CD4-positive, alpha-beta T cell treated with Interferon gamma for 1 hour (primary cell): ENCODE measurements at regions not wholly inside any gene's neighbourhood (a gene's known extent, or its start where the extent isn't known, plus 50 kb on each side); places are given as distances from the start of the nearest gene placed in this dataset.

Experiments
- DNase-seq: peaks from one replicate; pipeline ENCODE4 v3.0.0-alpha.2; 2020

DNA sequence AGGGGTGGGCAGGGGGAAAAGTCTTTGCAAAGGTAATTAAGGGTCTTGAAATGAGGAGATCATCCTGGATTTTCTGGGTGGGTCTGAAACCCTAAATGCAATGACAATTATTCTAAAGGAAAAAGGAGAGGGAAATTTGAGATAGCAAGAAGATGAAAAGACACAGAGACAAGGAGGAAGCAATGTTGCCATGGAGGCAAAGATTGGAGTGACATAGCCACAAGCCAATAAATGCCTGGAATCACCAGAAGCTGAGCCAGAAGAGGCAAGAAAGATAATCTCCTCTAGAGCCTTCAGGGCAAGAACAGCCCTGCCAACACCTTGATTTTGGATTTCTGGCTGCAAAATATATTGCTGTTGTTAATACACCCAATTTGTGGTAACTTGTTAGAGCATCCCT, 1246.3 kb upstream of the PIK3C3 start:
- no peak for DNase-seq

DNA sequence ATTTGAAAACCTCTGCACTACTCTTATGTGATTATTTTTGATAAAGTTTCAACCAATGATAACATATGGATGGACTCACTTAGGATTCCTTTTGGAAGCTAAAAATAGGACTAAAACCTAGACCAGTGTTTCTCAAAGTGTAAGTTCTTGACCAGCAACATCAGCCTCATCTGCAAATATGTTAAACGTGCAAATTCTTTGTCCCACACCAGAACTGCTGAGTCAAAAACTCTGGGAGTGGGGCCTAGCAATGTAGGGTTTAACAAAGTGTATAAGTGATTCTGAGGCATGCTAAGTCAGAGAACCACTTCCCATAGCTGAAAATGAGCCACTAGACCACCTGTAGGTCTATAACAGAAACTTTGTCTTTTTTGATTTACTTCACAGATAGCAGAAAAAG, 1247.2 kb upstream of the PIK3C3 start:
- no peak for DNase-seq

DNA sequence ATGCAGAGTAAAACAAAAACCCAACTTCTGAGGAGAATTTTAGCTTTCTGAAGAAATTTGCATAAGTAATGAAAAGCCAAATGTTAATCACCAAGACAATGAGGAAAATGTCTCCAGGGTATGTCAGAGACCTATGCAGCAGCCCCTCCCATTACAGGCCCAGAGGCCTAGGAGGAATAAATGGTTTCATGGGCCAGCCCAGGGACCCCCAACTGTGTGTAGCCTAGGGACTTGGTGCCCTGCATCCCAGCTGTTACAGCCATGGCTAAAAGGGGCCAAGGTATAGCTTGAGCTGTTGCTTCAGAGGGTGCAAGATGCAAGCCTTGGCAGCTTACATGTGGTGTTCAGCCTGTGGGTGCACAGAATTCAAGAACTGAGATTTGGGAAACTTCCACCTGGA, 1256.9 kb upstream of the PIK3C3 start:
- no peak for DNase-seq

DNA sequence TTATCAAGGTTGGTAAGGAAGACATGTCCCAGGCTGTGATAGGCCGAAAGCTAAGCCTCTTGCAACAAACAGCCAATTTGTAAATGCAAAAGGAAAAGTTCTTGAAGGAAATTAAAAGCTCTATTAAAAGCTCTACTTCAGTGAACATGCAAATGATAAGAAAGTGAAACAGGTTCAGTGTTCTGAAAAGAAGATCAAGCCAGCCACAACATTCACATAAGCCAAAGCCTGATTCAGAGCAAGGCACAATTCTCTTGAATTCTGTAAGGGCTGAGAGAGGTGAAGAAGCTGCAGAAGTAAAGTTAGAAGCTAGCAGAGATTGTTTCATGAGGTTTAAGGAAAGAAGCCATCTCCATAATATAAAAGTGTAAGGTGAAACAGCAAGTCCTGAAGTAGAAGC, 1259.5 kb upstream of the PIK3C3 start:
- no peak for DNase-seq

GRCh38 chr18:40692871-40693270, 1262.2 kb upstream of the PIK3C3 start:
- DNase-seq, result no peak

GRCh38 chr18:40690062-40690461, 1265.0 kb upstream of the PIK3C3 start:
- DNase-seq, result no peak

DNA sequence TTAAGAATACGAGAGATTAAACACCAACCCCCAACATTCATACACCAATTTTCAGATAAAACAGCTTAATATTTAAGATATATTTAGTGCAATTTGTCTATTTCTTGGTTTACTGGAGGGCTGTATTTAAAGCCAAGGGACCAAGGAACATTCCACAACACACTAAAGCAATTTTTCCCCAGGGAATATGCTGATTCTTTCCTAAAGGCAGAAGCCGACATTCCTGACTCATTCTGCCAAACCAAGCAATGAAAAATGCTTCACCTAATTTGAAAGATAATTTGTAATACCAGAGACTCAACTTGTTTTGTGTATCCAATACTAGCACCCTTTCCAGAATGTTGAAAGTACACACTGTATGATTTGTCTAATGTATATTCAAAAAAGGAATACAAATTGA, 1267.6 kb upstream of the PIK3C3 start:
- DNase-seq, result no peak

DNA sequence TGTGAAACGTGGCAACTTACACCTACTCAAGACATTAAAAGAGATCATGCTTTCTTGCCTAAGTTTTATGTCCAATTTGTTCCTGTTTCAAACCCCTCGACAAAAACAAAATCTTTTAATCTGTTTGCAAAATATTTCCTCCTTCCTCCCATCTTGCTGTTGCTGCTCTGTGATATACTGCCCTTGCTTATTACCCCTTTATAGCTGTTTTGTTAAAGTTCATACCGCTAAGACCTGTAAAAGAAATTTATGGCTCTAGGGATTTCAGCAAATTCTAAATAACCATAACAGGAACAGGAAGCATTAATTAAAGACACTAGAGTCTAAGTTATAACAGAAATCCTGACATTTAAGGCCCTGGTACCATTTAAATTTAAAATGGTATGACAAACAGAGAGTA, 1268.2 kb upstream of the PIK3C3 start:
- no peak for DNase-seq

- no peak for DNase-seq
These were observed 1269.8 kb upstream of the PIK3C3 start for GRCh38 chr18:40685219-40685618.

GRCh38 chr18:40678318-40678717, 1276.7 kb upstream of the PIK3C3 start:
- no peak for DNase-seq

- DNase-seq, result no peak
These were observed 1278.4 kb upstream of the PIK3C3 start for GRCh38 chr18:40676668-40677067.

DNA sequence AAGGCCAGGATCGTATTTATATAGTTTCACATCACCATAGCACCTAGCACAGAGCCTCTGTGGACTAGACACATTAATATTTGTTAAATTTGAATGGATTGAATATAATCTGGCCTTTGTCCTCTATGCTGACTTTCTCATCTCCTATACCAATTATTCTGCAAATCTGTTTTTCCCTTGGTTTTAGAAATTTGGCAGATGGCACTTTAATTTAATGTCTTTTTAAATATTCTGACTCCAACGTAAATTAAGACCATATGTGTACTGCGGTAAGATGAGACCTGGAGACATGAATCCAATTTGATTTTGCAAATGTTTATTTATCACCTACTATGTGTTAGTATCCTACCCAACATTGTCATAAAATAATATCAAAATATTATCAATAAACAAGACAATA, 1281.9 kb upstream of the PIK3C3 start:
- DNase-seq, result no peak

GRCh38 chr18:40672590-40672989, 1282.4 kb upstream of the PIK3C3 start:
- DNase-seq, result no peak

- no peak for DNase-seq
These were observed 1284.2 kb upstream of the PIK3C3 start for GRCh38 chr18:40670668-40671375.

DNA sequence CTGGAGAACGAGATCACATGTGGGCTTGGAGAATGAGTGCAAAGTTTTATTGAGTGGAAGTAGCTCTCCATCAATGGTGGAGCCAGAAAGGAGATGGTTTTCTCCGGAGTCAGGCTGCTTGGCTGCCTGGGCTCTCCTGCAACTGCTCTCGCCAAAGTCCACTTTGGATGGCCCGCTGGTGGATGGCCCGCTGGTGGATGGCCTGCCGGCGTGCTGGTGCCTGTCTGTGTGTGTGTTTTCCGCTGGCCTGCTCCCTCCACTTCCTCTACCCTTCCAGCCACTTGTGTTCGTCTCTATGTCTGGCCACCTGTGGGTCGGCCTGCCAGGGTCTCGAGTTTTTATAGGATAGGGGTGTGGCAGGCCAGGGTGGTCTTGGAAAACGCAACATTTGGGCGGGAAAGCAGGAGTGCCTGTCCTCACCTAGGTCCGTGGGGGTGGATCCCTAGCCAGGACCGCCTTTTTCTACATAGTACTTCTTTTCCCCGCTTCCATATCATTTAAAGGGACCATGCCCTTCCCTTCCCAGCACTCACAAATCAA, 1292.1 kb upstream of the PIK3C3 start:
- DNase-seq, result no peak

GRCh38 chr18:40653682-40654081, 1301.4 kb upstream of the PIK3C3 start:
- no peak for DNase-seq

DNA sequence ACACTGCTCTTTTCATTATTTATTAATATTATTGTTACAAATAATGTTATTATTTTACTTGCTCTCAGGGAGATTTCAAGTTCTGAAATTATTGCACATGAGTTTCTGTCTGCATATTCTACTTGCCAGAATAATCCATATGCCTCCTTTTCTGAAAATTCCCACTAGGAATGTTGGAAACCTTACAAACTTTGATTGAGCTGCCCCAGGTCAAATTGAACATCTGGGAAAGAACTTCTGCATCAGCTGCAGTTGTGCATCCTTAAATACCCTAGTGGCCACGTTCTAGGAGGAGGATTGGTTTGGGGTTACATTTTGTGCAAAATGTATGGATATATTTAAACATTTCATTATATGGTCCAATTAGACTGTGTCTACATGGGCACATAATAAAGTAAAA, 1302.7 kb upstream of the PIK3C3 start:
- DNase-seq, result no peak

- no peak for DNase-seq
These were observed 1303.9 kb upstream of the PIK3C3 start for GRCh38 chr18:40651163-40651562.

DNA sequence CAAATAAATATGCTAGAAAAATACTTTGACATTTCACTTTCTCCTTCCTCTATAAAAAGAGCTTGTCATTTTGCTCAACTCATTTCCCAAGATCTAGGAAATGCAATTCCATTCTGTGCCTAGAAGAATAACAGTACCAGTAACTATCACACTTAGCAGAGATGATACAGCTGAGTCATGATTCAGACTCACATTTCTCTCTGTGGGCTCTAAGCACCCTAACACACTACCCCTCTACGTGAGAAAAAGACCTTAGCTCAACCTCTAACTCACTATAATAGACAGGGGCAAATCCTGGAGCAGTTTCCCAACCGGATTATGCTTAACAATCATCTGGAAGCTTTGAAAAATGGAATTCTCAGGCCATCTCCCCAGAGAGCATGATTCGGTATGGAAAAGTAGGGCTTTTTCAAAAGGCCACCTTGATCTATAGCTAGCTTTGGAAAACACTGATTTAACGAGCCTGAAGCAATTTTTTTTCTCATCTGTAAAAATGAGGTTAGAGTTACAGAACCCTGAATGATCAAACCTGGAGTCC, 1312.3 kb upstream of the PIK3C3 start:
- DNase-seq, result no peak

DNA sequence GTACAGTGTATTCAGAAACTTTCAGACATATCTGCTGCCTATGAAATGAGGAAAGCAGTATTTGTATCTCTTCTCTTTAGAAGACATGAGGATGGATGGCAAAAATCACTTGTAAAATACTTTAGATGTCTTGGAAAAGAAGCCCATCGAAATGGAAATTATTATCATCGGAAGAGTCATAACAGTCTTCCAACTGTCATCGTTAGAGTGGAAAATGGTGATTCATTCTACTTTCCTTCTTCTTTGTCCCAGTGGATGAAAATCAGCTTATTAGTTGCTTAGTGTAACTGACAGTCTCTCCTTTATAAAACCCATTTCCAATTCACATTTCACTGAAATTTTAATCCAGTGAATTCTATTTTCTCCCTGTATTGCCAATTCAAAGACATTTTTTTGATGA, 1323.7 kb upstream of the PIK3C3 start:
- no peak for DNase-seq

DNA sequence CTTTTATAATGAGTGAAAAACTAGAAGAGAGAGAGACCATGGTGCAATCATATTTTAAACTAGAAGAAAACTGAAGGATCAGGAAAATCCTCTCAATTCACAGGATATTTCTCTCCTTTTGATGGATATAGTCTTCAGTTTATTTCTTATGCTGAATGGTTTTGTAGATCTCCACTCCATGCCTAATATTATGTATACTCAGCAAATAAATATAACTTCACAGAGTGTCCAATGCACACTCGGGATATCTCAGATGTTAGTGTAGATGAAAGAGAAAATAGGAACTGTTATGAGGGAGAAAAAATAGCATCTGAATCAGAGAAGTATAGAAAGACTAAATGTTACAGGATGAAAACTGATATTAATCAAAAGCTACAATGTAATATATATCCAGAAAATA, 1324.5 kb upstream of the PIK3C3 start:
- no peak for DNase-seq

- DNase-seq, result no peak
These were observed 1330.1 kb upstream of the PIK3C3 start for GRCh38 chr18:40624959-40625358.

DNA sequence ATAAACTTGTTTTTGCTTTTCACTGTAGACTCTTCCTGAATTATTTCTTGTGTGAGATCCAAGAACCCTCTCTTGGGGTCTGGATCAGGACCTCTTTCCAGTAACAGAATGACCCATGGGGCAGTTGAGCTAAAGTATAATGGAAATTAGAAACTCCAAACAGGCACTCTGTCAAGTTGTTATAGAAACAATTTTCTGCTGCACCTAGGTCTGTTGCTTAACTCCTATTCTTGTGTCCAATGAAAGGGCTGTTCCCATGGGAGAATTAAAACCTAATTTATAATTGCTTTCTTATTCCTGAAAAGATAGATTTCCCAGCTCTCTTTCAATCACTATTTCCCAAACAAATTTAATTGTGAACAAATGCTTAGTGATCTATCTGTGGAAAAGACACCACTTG, 1341.3 kb upstream of the PIK3C3 start:
- DNase-seq, result no peak

DNA sequence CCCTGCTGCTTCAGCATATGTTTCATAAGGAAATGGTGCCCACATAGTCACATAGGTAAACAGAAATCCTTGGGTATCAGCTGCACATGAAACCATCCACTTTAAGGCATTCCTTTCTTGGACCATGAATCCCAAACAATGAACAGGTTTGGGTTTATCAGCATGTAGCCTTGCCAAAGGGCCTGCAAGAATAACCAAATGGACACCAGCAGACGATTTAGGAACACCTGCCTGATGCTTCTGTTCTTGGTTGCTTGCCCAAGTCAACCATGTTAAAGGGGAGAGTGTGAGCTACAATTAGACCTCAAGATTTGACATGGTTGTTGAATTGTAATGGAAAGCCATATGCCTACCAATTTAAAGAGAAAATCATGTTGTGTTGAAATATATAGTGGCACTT, 1342.7 kb upstream of the PIK3C3 start:
- DNase-seq, result no peak

GRCh38 chr18:40608226-40608625, 1346.8 kb upstream of the PIK3C3 start:
- DNase-seq, result no peak
